SK-N-MC (cell line): ENCODE measurements at regions not wholly inside any gene's neighbourhood (a gene's known extent, or its start where the extent isn't known, plus 50 kb on each side); places are given as distances from the start of the nearest gene placed in this dataset.

Experiments used
- DNase-seq: peaks from one replicate; pipeline ENCODE4 v3.0.0-alpha.2; 2011; ENCODE audit warnings: low read depth, low spot score
- H3K27ac ChIP-seq: fragments of 200-600 bp; sonication (generic); 2 replicates; pipeline ENCODE4 v1.5.1; 2016; ENCODE audit warnings: mixed run types
- H3K36me3 ChIP-seq: fragments of 200-600 bp; sonication (generic); 2 replicates; pipeline ENCODE4 v1.6.1; 2017; ENCODE audit warnings: antibody characterized with exemption, low read length, mixed read lengths; ENCODE audit not compliant: insufficient read depth
- H3K4me3 ChIP-seq: fragments of 200-600 bp; sonication (generic); 2 replicates; pipeline ENCODE4 v1.5.1; 2016
- H3K9ac ChIP-seq: fragments of 200-600 bp; sonication (generic); 2 replicates; pipeline ENCODE4 v1.8.0; 2017; ENCODE audit warnings: mixed run types, mixed read lengths; ENCODE audit not compliant: insufficient read length
- H3K9me3 ChIP-seq: fragments of 200-600 bp; sonication (generic); 2 replicates; pipeline ENCODE4 v1.6.1; 2017; ENCODE audit warnings: low read depth, mild to moderate bottlenecking, antibody characterized with exemption, low read length, moderate library complexity, mixed read lengths
- EZH2 ChIP-seq: fragments of 200-600 bp; sonication (generic); IDR thresholded peaks from one replicate; pipeline ENCODE4 v1.6.1; 2017; ENCODE audit warnings: antibody characterized with exemption
- FOXP2 ChIP-seq: optimal IDR thresholded peaks from 2 replicates; pipeline ENCODE3; 2011; ENCODE audit warnings: mild to moderate bottlenecking, moderate library complexity; ENCODE audit not compliant: insufficient read depth; ENCODE audit errors: extremely low read length, control extremely low read depth
- POLR2AphosphoS5 ChIP-seq: IDR thresholded peaks from 2 replicates; pipeline ENCODE4 v1.6.1; 2012; ENCODE audit warnings: mild to moderate bottlenecking, low read depth, low read length, borderline replicate concordance

DNA sequence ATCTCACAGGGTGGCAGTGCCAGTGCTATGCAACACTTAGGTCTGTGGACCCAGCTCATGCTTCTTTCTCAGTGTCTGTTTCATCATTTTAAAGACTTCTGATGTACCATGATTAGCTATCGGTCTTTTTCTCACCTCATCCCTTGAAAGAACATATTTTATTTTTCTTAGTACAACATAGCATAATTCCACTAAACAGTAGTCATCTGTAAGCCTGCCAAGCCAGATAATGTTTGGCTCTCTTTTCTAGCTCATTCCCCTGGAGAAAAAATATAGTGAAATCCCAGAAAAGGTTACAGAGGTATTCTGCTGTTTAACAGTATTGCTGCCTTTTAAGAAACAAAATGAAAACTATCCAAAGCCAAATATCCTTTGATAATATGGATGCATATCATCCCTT is 177.0 kb upstream of the MMS22L start:
- no peak for TF ChIP-seq FOXP2
- no peak for TF ChIP-seq EZH2
- no peak for TF ChIP-seq POLR2AphosphoS5
- Histone ChIP-seq H3K4me3 (no peak overlapping the region), H3K9me3 (no peaks in the 10 kb centered on the region), H3K27ac (peak overlapping the region; percentile 79; the same call in 1 of the 2 replicates), H3K36me3 (no peaks in the 10 kb centered on the region), H3K9ac (no peak overlapping the region)
- no peak for DNase-seq

DNA sequence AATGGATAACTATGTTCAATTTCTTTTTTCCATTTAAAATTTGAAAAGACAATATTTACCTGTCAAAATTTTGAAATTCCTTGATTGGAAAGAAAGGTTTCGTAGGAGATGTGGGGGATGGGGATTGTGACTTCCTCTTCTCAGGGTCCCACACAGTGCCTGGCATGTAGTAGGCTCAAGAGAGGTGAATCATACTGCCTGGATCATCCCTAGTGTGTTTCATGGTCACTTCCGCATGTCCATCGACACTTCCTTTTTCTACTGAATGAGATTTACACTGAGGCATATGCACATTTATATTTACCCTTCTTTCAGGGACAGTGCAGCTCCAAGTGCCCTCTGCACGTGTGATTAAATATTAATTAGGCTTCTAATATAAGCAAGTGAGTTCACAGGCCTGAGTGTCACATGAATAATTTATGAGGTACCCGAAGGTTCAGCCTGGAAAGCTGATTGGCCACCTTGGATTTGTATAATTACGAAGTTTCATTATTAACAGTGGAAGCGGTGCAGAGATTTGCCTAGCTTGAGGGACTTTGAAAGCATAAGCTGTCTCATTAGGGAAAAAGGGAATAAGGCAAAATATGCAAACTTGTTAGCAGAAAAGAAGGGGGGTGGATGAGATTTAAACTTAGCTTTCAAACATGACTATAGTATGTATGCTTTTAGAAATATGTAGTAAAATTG is 177.5 kb upstream of the MMS22L start:
- no peak for TF ChIP-seq FOXP2
- TF ChIP-seq EZH2 = no peak
- TF ChIP-seq POLR2AphosphoS5 = no peak
- Histone ChIP-seq H3K9me3 (no peaks in the 10 kb centered on the region), H3K4me3 (peak overlapping the region; percentile 49), H3K9ac (peak overlapping the region; percentile 53), H3K27ac (peak overlapping the region; percentile 79), H3K36me3 (no peaks in the 10 kb centered on the region)
- no peak for DNase-seq

DNA sequence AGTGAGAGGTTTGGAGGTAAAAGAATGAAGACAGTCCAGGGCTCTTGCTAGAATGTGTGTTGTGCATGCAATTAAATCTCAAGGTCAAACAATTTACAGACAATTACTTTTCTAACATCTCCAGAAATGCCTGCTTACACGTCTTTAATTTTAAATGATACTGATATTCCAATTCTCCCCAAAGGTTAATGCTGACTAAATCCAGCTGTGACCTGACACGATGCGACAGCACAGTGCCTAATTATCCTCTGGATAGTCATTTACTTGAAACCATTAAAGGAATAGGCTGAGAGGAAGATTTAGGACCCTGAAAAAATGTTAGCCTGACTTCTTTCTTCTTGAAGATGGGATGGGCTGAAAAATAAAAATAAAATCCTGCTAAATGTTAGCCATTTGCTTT is 178.2 kb upstream of the MMS22L start:
- Histone ChIP-seq H3K4me3 (peak overlapping the region; percentile 49), H3K36me3 (no peaks in the 10 kb centered on the region), H3K9me3 (no peaks in the 10 kb centered on the region), H3K9ac (peak overlapping the region; percentile 53), H3K27ac (peak overlapping the region; percentile 79)
- no peak for TF ChIP-seq EZH2
- TF ChIP-seq FOXP2 = no peak
- no peak for TF ChIP-seq POLR2AphosphoS5
- DNase-seq = no peak

DNA sequence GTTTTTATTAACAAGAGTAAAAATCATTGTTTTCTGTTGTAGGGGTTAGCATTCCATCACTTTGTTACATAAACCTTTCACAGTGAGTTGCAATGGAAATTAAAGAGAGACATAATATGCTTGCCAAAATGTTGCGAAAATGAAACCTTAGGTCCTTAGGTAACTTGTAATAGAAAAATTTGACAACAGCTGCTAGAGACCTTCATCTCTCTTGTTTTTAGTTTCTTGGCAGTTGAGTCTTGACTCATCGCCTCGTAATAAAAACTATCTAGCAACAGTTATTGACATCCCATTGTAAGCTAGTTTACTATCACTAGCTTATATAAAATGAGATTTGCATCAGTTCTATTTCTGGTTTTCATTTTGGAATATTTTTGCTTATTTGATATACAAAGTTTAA is 179.0 kb upstream of the MMS22L start:
- Histone ChIP-seq H3K27ac (peak overlapping the region; percentile 79; the same call in 1 of the 2 replicates), H3K9ac (peak overlapping the region; percentile 14), H3K4me3 (0 out of 2 replicates have a peak overlapping the region, but pooled peaks have one; percentile 4), H3K9me3 (no peaks in the 10 kb centered on the region), H3K36me3 (no peaks in the 10 kb centered on the region)
- TF ChIP-seq POLR2AphosphoS5 (no peak), EZH2 (no peak), FOXP2 (no peak)
- DNase-seq = no peak

DNA sequence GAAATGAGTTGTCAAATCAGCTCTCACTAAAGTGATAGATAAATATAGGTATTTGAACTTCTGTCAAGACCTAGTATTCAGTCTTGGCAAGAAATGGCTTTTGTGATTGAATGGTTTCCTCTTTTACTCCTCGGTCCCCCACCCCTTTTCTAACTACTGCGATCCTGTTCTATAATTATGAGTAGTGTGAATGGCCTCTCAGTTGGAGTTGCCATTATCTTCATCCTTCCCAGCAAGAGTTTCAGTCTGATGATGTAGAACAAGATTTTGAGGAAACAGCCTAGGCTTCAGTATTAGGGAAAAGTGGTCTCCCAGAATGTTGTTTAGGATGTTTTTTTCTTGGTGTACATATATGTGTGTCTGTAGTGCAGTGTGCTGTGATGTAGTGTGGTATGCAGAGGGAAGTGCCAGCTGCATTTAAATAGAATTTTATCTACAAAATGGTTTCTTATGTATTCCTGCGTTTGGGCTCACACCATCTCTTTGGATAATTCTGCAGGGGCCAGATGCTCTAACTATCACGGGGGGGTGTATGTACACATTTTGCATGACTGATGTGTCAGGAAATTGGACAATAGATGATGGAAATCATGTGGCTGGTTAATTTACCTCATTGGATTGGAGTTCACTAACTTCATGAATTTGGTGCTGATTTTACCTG is 180.1 kb upstream of the MMS22L start:
- DNase-seq = no peak
- Histone ChIP-seq H3K27ac (peak overlapping the region; percentile 100), H3K36me3 (no peaks in the 10 kb centered on the region), H3K9me3 (no peaks in the 10 kb centered on the region), H3K4me3 (no peak overlapping the region), H3K9ac (no peak overlapping the region)
- TF ChIP-seq FOXP2 (no peak), POLR2AphosphoS5 (no peak), EZH2 (no peak)

DNA sequence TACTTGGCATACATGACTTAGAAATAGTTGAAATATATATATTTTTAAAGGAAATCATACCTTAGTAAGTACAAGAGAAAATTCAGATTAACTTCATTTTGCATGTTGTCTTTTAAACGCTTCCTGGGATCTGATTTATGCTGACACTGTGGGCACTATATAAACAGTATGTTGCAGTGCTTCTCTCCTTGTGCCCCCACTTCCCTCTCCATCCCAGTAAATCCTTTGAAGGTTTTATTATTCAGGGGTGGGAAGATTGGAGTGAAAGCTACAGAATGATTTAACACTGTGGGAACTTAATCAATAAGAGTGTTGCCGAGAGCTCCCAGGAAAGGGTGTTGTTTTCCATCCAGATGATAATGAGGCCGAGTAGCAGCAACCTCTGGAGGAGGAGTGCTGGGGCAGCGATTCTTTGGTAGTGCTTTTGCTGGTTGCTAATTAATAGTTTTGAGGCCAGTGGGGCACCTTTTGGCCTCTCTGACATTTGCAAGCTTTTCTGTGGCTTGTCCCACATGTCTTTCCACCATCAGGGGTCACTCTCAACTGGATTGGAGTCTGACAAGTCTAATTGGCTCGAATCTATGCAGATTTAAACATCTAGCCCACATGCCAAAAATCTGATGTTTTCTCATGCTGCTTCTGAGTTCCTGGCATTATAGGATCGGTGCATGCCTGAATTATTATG is 183.0 kb upstream of the MMS22L start:
- Histone ChIP-seq H3K27ac (peak overlapping the region; percentile 100), H3K36me3 (no peaks in the 10 kb centered on the region), H3K4me3 (peak overlapping the region; percentile 74), H3K9ac (peak overlapping the region; percentile 81), H3K9me3 (no peaks in the 10 kb centered on the region)
- no peak for DNase-seq
- peak; percentile 37 for TF ChIP-seq POLR2AphosphoS5
- TF ChIP-seq FOXP2 = peak; percentile 72
- TF ChIP-seq EZH2 = no peak

DNA sequence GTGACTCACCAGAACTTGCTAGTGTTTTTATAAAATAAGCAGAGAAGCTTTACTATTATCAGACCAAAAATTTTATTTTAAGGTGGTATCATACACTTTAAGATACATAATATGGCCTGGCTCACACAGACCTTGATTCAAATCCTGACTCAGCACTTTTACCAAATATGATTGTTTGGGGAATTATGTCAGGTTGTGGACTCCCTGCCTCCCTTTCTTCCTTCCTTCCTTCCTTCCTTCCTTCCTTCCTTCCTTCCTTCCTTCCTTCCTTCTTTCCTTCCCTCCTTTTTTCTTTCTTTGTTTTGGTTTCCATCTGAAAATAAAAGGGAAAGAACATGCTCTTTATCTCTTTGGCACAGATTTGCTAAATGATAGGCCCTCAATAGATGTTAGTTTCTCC is 186.0 kb upstream of the MMS22L start:
- peak; percentile 83; the same call in 1 of the 2 replicates for TF ChIP-seq POLR2AphosphoS5
- TF ChIP-seq FOXP2 = no peak

DNA sequence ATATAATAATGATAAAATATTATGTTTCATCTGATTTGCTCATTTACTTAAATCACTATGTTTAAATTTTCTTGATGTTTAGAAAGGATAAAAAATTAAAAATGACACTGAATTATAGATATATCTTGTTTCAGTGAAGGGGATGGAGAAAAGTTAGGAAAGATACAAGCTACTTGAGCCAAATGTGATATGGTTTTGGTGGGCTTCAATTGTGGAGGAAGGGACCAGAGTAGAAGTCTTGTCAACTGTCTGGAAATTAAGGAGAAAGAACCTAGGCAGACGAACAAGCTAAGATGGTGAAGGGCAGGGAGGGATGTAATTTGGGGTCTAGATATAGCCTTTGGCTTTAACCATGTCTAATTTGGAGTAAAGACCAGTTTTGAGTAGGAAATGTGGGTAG is 186.4 kb upstream of the MMS22L start:
- H3K9me3 ChIP-seq = no peaks in the 10 kb centered on the region
- H3K36me3 ChIP-seq = no peaks in the 10 kb centered on the region; the same call in 1 of the 2 replicates
- peak; percentile 67 for DNase-seq
- TF ChIP-seq EZH2 (no peak), FOXP2 (no peak)
- H3K27ac ChIP-seq = peak overlapping the region; percentile 100
- H3K4me3 ChIP-seq = peak overlapping the region; percentile 26
- peak overlapping the region; percentile 79 for H3K9ac ChIP-seq

More for the DNA sequence above, 186.0 kb upstream of the MMS22L start:
- no peak overlapping the region for H3K4me3 ChIP-seq
- peak; percentile 92 for DNase-seq
- H3K27ac ChIP-seq = peak overlapping the region; percentile 100
- peak overlapping the region; percentile 81 for H3K9ac ChIP-seq
- no peaks in the 10 kb centered on the region for H3K9me3 ChIP-seq
- no peaks in the 10 kb centered on the region; the same call in 1 of the 2 replicates for H3K36me3 ChIP-seq
